ENCODE measurements at regions not wholly inside any gene's neighbourhood (a gene's known extent, or its start where the extent isn't known, plus 50 kb on each side); places are given as distances from the start of the nearest gene placed in this dataset.

- TF ChIP-seq E4F1 (CRISPR knock-in tag; IDR thresholded peaks at IDR 0.05; ENCODE audit: borderline replicate concordance) (no peak), EP300 (IDR thresholded peaks at IDR 0.05; ENCODE audit: low read length) (no peak), FOSL1 (tag; conservative IDR thresholded peaks at IDR 0.05) (no peak), ZNF707 (CRISPR knock-in tag; conservative IDR thresholded peaks at IDR 0.05) (no peak), RBM39 (optimal IDR thresholded peaks at IDR 0.05; ENCODE audit: low read depth, low read length) (no peak), ZKSCAN3 (CRISPR knock-in tag; IDR thresholded peaks at IDR 0.05) (no peak), POLR3A (IDR thresholded peaks at IDR 0.05; ENCODE audit: borderline replicate concordance, extremely low read depth, insufficient read depth, insufficient read length) (no peak), GTF3C2 (IDR thresholded peaks at IDR 0.05; ENCODE audit: borderline replicate concordance, extremely low read depth, insufficient read length) (no peak), DEAF1 (CRISPR knock-in tag; IDR thresholded peaks at IDR 0.05) (no peak), FOXJ3 (CRISPR knock-in tag; IDR thresholded peaks at IDR 0.05) (no peak), KAT8 (IDR thresholded peaks at IDR 0.05; ENCODE audit: low read depth) (no peak)
- TF ChIP-seq, protein P1, sequence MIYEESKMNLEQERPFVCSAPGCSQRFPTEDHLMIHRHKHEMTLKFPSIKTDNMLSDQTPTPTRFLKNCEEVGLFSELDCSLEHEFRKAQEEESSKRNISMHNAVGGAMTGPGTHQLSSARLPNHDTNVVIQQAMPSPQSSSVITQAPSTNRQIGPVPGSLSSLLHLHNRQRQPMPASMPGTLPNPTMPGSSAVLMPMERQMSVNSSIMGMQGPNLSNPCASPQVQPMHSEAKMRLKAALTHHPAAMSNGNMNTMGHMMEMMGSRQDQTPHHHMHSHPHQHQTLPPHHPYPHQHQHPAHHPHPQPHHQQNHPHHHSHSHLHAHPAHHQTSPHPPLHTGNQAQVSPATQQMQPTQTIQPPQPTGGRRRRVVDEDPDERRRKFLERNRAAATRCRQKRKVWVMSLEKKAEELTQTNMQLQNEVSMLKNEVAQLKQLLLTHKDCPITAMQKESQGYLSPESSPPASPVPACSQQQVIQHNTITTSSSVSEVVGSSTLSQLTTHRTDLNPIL (CRISPR knock-in tag; IDR thresholded peaks at IDR 0.05): no peak
Measured at GRCh38 chr3:159926573-159926972, 62.1 kb upstream of the IL12A start (continued).
